BE2C (cell line): ENCODE measurements at regions not wholly inside any gene's neighbourhood (a gene's known extent, or its start where the extent isn't known, plus 50 kb on each side); places are given as distances from the start of the nearest gene placed in this dataset.

Experiments
- DNase-seq: peaks from one replicate; pipeline ENCODE4 v3.0.0-alpha.2; 2020
- H3K27me3 ChIP-seq: fragments of 250-450 bp; sonication (Bioruptor Pico); 2 replicates; pipeline ENCODE4 v1.5.1; 2020; ENCODE audit warnings: mild to moderate bottlenecking
- H3K36me3 ChIP-seq: fragments of 250-450 bp; sonication (Bioruptor Pico); 2 replicates; pipeline ENCODE4 v1.5.1; 2020; ENCODE audit warnings: mild to moderate bottlenecking
- H3K4me1 ChIP-seq: fragments of 250-450 bp; sonication (Bioruptor Pico); 2 replicates; pipeline ENCODE4 v1.5.1; 2020
- H3K4me3 ChIP-seq: 2 replicates; pipeline ENCODE4 v1.5.1; 2011; ENCODE audit warnings: low read depth, low read length
- H3K9me3 ChIP-seq: fragments of 250-450 bp; sonication (Bioruptor Pico); 2 replicates; pipeline ENCODE4 v1.5.1; 2020
- TF ChIP-seq, protein P1 (sequence below): IDR thresholded peaks from 2 replicates; pipeline ENCODE4 v1.5.1; 2012; ENCODE audit warnings: mild to moderate bottlenecking, low read depth, low read length

DNA sequence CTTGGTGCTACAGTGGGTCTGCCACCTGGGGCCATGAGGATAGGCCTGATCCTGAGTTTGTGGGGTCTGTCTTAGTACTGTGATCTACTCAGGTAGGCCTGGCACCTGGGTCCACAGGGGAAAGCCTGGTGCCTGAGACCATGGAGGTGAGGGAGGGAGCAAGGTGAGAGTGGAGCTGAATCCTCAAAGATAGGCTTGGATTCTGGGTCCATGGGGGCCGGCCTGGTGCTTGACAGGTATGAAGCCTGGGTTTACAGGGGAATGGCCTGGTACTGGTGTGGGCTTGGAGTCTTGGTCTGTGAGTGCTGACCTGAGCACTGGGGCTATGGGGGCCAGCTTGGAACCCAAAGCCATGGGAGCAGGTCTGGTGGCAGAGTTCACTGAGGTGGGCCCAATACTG is 439.2 kb upstream of the SMARCA2 start:
- Histone ChIP-seq H3K4me1 (no peaks in the 10 kb centered on the region), H3K27me3 (no peaks in the 10 kb centered on the region), H3K36me3 (no peaks in the 10 kb centered on the region), H3K4me3 (no peak overlapping the region), H3K9me3 (no peaks in the 10 kb centered on the region; the same call in 1 of the 2 replicates)
- DNase-seq = no peak
- TF ChIP-seq, protein P1, sequence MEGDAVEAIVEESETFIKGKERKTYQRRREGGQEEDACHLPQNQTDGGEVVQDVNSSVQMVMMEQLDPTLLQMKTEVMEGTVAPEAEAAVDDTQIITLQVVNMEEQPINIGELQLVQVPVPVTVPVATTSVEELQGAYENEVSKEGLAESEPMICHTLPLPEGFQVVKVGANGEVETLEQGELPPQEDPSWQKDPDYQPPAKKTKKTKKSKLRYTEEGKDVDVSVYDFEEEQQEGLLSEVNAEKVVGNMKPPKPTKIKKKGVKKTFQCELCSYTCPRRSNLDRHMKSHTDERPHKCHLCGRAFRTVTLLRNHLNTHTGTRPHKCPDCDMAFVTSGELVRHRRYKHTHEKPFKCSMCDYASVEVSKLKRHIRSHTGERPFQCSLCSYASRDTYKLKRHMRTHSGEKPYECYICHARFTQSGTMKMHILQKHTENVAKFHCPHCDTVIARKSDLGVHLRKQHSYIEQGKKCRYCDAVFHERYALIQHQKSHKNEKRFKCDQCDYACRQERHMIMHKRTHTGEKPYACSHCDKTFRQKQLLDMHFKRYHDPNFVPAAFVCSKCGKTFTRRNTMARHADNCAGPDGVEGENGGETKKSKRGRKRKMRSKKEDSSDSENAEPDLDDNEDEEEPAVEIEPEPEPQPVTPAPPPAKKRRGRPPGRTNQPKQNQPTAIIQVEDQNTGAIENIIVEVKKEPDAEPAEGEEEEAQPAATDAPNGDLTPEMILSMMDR = no peak

DNA sequence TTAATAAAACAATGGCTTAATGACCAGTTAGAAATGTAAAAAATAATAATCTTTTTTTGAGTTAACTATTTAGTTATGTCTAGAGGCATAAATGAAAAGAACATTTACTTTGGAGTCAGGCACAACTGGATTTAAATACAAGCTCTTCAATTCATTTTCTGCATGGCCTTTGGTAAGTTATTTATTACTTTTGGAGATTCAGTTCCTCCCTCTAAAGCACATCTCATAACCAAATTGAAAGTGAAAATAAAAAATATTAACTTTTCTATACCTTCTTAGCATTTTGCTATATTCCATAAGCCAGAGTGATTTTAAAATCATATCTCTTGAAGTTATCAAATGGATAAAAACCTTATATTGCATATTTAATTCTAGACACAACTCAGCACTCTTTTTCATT is 434.9 kb upstream of the SMARCA2 start:
- Histone ChIP-seq H3K9me3 (no peaks in the 10 kb centered on the region; the same call in 1 of the 2 replicates), H3K27me3 (no peaks in the 10 kb centered on the region), H3K36me3 (no peaks in the 10 kb centered on the region), H3K4me1 (no peaks in the 10 kb centered on the region), H3K4me3 (no peak overlapping the region)
- TF ChIP-seq, protein P1 = no peak
- no peak for DNase-seq

DNA sequence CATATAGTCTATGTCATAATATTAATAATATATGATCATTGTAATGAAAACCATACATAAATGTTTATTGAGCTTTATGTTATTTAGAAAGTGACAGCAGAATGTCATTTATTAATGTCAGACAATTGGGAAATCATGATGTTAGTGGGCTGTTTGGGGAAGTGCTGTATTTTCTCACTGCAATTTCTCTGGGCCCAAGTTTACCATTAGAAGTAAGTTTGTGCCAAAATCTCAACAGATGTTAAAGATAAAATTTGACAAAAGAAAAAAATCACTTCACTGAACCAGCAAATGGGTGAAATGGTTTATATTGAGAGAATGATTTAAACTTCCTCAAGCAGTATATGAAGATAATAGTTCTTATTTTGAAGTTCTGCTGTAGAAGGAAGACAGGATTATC is 433.2 kb upstream of the SMARCA2 start:
- H3K4me3 ChIP-seq = no peak overlapping the region

DNA sequence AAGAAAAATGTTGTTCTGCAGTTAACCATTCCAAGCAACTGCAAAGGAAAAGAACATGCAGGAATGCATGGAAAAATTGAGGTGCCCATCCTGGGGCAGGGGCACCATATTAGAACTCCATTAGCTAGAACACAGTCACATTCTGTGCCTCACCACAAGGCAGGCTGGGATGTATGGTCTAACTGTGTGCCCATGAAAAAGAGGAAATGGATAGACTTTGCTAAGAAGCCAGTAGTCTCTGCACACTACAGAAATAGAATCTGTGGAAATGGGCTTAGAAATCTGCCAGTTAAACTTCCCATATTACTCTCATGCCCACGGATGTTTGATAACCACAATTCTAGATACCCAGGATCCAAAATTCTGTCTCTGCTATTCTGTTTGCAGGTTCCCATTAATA is 423.8 kb upstream of the SMARCA2 start:
- no peaks in the 10 kb centered on the region for H3K9me3 ChIP-seq
- no peaks in the 10 kb centered on the region for H3K36me3 ChIP-seq
- H3K4me3 ChIP-seq = no peak overlapping the region
- no peaks in the 10 kb centered on the region for H3K4me1 ChIP-seq
- DNase-seq = no peak
- TF ChIP-seq, protein P1 = no peak
- no peaks in the 10 kb centered on the region for H3K27me3 ChIP-seq

More for the DNA sequence above, 433.2 kb upstream of the SMARCA2 start:
- H3K27me3 ChIP-seq = no peaks in the 10 kb centered on the region
- TF ChIP-seq, protein P1 = no peak
- DNase-seq = no peak
- no peaks in the 10 kb centered on the region for H3K4me1 ChIP-seq
- no peaks in the 10 kb centered on the region for H3K9me3 ChIP-seq
- H3K36me3 ChIP-seq = no peaks in the 10 kb centered on the region

DNA sequence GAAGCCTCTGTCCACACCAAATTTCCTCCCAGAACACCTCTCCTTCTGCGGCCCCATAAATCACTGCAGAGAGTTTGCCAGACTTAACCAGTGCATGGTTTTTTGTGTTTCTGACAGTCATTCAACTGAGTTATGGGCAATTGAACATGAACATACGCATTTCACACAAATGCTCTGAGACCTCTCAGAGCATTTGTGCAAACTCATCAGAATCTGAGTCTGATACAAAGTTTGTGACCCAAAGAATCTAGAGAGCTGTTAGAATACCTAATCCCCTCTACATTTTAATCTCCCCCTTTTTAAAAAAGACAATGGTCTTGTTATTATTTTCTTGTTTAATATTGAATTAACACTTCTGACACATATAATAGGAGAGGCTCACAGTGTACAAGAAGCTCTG is 416.9 kb upstream of the SMARCA2 start:
- no peaks in the 10 kb centered on the region for H3K36me3 ChIP-seq
- DNase-seq = no peak
- no peaks in the 10 kb centered on the region for H3K27me3 ChIP-seq
- TF ChIP-seq, protein P1 = no peak
- H3K4me1 ChIP-seq = no peaks in the 10 kb centered on the region
- H3K4me3 ChIP-seq = no peak overlapping the region
- no peaks in the 10 kb centered on the region for H3K9me3 ChIP-seq

DNA sequence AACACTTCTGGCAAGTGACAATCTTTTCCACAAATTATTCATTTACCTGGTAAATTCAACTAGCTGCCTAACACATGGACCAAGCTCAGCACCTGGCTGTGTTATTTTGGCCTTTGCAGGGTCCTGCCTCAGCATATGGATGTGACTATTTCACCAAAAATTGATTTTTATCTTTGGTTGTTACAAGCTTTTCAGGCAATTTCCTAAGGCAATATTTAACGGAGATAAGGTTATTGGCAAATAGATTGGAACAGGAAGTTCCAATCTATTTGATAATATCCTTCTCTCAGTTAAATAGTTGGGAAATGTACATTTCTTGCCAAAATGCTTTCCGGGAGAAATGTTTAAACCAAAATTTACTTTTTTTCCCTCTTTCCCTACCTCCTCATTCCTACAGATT is 415.2 kb upstream of the SMARCA2 start:
- no peaks in the 10 kb centered on the region for H3K9me3 ChIP-seq
- DNase-seq = no peak
- no peak overlapping the region for H3K4me3 ChIP-seq
- no peaks in the 10 kb centered on the region for H3K36me3 ChIP-seq
- H3K27me3 ChIP-seq = no peaks in the 10 kb centered on the region
- TF ChIP-seq, protein P1 = no peak
- H3K4me1 ChIP-seq = no peaks in the 10 kb centered on the region
